Hepatocyte (in vitro differentiated cells): ENCODE measurements at regions not wholly inside any gene's neighbourhood (a gene's known extent, or its start where the extent isn't known, plus 50 kb on each side); places are given as distances from the start of the nearest gene placed in this dataset.
A peak's percentile ranks its signal among the peaks of the same experiment; 100 is the strongest.

ENCODE experiments used
- CTCF ChIP-seq: fragments of 200-600 bp; sonication (generic); IDR thresholded peaks from 2 replicates; pipeline ENCODE4 v1.5.1; 2016; ENCODE audit warnings: antibody characterized with exemption, mild to moderate bottlenecking; ENCODE audit not compliant: poor library complexity
- EZH2phosphoT487 ChIP-seq: fragments of 200-600 bp; sonication (generic); IDR thresholded peaks from one replicate; pipeline ENCODE4 v1.6.1; 2018; ENCODE audit warnings: antibody characterized with exemption, mild to moderate bottlenecking, low read depth, moderate library complexity; ENCODE audit not compliant: unreplicated experiment, severe bottlenecking

GRCh38 chr9:7358876-7359275, 440.7 kb downstream of the DMAC1 start:
- TF ChIP-seq EZH2phosphoT487 (no peak), CTCF (peak; percentile 11)
